Kidney tubule cell (primary cell): ENCODE measurements at regions not wholly inside any gene's neighbourhood (a gene's known extent, or its start where the extent isn't known, plus 50 kb on each side); places are given as distances from the start of the nearest gene placed in this dataset.

Source experiments
- DNase-seq: peaks from one replicate; pipeline ENCODE4 v3.0.0-alpha.2; 2018; ENCODE audit warnings: low spot score

DNA sequence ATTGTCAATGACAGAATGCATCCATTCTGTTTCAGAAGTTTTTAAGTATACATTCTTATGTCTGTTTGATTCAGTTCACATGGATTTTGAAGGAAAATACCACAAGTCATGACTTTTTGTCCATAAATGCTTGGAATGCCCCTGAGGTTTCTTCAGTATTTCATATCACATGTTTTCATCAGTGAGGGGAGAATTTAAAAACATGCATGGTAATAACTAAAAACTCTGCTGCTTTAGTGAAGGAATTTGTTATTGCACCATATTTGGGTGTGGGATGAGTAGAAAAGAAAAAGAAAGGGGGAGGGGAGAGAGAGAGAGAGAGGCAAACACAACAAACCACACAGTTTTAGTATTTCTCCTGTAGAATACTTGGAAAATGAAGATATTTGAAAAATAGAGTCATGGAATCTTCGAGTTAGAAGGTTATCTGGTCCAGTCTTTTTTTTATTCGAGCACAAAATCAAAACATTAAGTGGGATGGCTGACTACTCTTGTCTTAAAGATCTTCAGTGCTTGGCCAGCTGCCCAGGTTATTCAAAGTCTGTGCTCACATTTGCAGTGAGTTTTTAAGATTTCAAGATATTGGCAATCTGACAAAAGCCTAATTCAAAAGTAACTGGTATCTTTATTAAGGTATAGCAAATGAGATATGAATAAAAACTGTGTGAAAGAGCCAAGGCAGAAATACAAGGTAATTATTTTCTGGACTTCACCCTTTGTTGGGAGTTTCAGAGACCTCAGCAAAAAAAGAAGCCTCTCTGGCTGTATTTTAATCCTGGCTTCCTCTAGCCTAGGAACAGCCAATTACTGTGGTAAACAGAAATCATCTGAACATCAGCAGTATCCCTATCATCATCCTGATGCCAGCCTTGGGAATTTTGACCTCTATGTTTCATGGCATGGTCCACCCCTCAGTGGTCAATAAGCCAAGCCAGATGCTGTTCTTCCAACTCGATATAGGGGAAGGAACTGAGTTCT is 687.9 kb upstream of the CITED2 start:
- peak; percentile 84 for DNase-seq

DNA sequence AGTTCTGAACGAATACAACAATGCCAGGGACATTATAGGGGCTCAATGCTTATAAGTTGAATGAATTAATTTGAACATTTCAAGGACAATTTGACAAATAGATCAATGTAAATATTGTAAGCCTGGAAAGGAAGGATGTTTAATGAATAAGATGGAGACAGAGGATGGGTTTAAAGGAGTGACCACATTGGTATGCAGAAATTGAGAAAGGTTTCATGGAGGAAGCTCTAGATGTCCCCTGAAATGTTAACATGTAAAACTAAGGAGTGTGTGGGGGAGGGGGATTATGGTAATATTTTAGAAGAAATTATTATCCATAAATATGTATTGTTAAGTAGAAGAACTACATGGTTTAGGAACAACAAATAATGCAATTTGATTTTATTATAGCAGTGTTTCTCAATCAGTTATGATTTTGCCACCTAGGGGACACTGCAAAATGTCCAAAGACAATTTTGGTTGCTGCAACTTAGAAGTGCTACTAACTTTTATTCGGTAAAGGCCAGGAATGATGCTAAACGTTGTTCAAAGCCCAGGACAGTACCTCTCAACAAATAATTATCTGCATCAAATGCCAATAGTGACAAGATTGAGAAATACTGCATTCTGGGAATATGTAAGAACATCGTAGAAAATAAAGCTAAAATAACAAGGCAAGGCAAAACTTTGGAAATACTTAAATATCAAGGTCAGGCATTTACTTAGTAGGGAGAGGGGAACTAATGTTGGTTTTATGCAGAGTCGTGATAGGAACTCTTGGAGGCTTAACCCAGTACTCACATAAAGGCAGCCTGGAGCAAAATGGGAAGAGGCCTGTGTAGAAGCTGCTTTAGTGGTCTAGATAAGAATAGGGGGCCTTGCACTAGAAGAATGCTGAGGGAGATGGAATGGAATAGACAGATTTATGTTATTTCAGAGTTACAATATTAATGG is 686.9 kb upstream of the CITED2 start:
- no peak for DNase-seq

GRCh38 chr6:140059947-140060346 is 685.5 kb upstream of the CITED2 start:
- no peak for DNase-seq

DNA sequence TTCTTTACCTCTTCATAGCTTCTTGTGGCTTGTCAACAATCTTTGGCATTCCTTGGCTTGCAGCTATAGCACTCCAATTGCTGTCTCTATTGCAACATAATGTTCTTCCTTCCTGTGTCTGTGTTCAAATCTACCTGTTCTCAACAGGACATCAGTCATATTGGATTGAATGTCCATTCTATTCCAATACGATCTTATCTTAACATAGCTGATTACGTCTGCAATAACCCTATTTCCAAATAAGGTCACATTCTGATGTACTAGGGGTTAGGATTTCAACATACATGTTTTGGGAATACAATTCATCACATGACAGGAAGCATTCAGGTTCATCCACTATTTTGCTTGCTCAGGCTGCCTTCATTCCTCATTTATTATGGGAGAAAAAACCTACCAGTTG is 684.4 kb upstream of the CITED2 start:
- DNase-seq = no peak

GRCh38 chr6:140052736-140053729 is 678.6 kb upstream of the CITED2 start:
- DNase-seq = peak; percentile 49

- peak; percentile 85 for DNase-seq
Measured at GRCh38 chr6:140051521-140052512, 677.4 kb upstream of the CITED2 start.

DNA sequence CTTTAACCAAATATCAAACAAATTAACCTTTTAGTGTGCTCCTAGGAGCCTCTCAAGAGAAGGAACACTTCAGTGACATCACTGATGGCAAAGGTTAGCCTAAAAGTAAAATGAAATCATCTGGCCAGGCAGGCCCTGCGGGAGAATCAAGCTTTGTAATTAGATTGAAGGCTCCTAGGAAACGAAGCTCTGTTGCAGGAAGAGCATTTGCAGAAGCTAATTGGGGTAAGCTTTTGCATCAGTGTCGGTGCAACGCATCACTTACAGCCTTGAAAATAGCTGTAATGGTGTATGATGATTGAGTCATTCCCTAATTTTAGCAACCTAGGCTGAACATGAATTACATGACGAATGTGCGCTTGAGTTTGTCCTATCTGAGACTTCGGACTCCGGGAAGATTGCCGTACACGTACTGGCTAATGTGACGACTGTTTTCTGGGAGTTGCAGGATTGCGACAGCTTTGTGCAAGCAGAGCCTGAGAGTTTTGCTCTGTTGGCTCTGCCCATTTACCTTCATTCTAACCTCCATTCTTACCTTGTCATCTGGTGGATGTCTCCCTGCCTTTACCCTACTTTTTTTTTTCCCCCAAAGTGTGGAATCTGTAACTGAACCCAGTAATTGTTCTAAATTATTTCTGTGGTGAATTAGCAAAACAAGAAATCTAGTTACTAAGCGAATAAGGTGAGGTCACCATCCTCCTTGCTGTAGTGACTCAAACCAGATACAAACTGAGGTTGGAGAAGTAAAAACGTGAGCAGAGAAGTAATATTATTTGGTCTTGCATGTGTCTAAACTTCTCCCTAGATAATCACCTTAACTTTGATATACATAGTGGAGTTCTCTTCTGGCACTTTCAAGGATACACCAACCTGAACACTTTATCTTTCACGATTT is 675.9 kb upstream of the CITED2 start:
- DNase-seq = peak; percentile 59

GRCh38 chr6:140049251-140049650 is 674.8 kb upstream of the CITED2 start:
- DNase-seq = no peak

- no peak for DNase-seq
Measured at GRCh38 chr6:140048202-140048790, 673.8 kb upstream of the CITED2 start.

DNA sequence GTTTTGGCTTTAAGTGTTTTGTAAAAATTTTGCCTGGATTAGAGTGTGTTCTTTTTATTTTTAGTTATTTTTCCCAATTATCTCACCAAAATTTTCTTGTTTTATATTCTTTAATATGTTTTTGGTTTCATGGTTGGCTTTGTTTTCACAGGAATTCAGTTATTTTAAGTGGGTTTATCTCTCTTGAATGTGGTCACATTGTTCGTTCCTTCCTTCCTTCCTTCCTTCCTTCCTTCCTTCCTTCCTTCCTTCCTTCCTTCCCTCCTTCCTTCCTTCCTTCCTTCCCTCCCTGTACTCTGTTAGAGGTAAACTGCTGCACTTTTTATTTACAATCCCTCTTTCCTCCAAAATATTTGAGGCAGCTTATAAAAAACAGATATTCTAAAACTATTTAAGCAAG is 672.9 kb upstream of the CITED2 start:
- no peak for DNase-seq

GRCh38 chr6:140046016-140046632 is 671.7 kb upstream of the CITED2 start:
- DNase-seq = no peak

GRCh38 chr6:140045116-140045515 is 670.7 kb upstream of the CITED2 start:
- no peak for DNase-seq

DNA sequence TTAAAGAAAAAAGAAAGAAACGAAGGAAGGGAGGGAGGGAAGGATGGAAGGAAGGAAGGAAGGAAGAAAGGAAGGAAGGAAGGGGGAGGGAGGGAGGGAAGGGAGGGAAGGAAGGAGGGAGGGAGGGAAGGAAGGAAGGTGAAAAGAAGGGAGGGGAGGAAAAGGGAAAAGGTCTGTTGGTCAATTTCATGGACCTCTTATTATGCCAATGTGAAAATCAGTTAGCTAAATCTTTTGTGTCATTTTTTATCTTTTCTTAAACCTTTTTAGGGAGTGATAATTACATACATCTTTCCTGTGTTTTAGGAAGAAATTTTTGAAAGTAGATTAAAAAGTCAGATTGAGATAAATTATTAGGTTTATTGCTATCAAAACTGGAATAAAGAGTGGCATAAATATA is 670.2 kb upstream of the CITED2 start:
- no peak for DNase-seq

GRCh38 chr6:140043762-140044378 is 669.4 kb upstream of the CITED2 start:
- peak; percentile 67 for DNase-seq

- DNase-seq = peak; percentile 97
Measured at GRCh38 chr6:140043357-140043756, 668.9 kb upstream of the CITED2 start.

- DNase-seq = no peak
Measured at GRCh38 chr6:140041571-140042332, 667.3 kb upstream of the CITED2 start.

DNA sequence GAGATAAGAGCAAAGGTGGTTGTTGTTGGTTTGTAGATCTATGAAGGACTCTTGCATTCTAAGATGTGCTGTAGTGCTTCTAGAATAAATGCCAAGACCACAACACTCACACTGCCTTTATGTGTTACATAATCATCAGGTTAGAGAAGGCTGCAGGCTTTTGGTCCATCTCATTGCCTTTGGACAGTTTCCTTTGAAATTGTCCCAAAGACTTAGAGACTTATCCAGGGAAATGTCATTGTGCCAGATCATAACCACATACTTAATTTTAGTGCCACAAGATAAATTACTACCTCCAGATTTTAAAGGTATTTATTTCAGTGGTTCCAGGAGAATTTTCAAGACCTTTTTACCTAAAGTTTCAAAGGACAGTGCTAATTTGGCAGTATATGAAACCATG is 666.6 kb upstream of the CITED2 start:
- no peak for DNase-seq
